ENCODE measurements at regions not wholly inside any gene's neighbourhood (a gene's known extent, or its start where the extent isn't known, plus 50 kb on each side); places are given as distances from the start of the nearest gene placed in this dataset.
"Not testable (repeated sequence)": the region's sequence is repeated elsewhere in the genome, so short reads cannot be mapped to it uniquely, and the experiment has no call there.

DNA sequence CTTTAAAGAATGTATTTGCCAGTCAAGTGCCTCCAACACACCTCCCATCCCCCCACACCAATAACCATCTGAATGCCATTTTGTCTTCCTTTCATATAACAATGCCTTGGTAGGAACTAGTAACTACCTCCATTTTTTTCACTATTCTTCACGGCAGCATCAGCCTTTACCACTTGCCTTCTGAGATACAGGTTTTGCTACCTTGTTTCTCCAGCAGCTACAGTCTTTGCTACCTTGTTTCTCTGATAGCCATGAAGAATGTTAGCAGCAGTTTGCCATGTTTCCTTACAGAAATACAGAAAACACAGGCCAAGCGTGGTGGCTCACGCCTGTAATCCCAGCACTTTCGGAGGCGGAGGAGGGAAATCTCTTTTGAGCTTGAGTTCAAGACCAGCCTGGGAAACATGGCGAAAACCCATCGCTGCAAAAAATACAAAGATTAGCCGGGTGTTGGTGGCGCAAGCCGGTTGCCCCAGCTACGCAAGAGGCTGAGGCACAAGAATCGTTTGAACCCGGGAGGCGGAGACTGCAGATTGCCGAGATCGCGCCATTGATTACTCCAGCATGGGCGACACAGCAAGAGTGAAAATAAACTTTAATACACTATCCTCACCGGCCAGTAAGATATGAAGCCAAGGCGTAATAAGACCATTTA is 100.9 kb downstream of the HFE start:
- Mint-ChIP-seq H3K27ac (ENCODE audit: unreplicated experiment) (peak overlapping the region; percentile 92), H3K4me1 (ENCODE audit: low read depth) (peaks cover 32% of the 10 kb centered on the region), H3K27me3 (ENCODE audit: low read depth) (no peaks in the 10 kb centered on the region), H3K4me3 (ENCODE audit: unreplicated experiment) (peak overlapping the region; percentile 79), H3K36me3 (ENCODE audit: low read depth) (no peaks in the 10 kb centered on the region), H3K9me3 (ENCODE audit: low read depth) (no peaks in the 10 kb centered on the region)
- DNase-seq (ENCODE audit: low spot score) = no peak
- TF ChIP-seq CTCF (IDR thresholded peaks at IDR 0.05) = no peak

DNA sequence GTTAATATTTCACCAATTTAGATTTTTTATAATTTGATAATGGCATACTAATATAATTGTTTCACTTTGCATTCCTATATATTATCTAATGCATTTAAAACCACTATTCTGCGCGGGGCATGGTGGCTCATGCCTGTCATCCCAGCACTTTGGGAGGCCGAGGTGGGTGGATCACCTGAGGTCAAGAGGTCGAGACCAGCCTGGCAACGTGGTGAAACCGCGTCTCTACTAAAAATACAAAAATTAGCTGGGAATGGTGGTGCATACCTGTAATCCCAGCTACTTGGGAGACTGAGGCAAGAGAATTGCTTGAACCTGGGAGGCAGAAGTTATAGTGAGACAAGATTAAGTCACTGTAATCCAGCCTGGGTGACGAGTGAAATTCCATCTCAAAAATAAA is 104.3 kb downstream of the HFE start:
- DNase-seq (ENCODE audit: low spot score); H3K9me3 Mint-ChIP-seq (ENCODE audit: low read depth); H3K27me3 Mint-ChIP-seq (ENCODE audit: low read depth); H3K27ac Mint-ChIP-seq (ENCODE audit: unreplicated experiment); H3K4me3 Mint-ChIP-seq (ENCODE audit: unreplicated experiment); H3K36me3 Mint-ChIP-seq (ENCODE audit: low read depth): not testable (repeated sequence)
- H3K4me1 Mint-ChIP-seq (ENCODE audit: low read depth) = peaks cover 40% of the 10 kb centered on the region

DNA sequence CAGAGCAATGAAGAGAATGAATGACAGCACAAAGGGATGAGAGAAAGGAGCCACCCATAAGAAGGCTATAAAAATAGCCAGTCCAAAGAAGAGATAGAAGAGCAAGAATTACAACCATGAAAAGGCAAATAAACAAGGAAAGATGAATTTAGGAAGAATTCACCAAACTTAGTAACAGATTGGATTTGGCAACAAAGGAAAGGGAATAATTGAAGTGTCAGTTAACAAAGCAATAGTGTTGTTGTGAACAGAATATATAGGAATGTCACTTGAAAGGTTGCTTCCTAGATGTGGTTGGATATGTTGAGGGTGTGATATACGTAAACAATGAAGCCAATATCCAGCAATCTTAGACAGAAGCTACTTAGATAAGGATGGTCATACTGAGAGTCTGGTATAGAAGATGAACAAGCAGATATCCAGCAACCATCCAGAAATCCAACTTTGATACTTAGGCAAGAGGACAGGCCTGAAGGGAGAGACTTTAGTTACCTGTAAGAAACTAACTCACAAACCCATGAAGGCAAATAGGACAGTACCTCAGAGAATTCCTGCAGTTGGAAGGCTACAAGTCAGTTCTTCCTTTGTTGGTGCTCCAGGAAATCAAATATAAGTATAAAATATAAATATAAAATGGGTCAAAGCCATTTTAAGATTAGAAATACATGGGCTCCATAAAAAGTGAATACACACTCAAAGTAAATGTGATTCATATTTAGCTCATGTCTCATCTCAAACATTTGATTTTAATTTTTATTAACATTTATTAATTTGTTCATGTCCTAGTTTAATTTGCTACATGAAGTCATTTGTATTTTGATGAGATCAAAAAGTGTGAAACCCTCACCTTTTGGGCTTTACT is 106.5 kb downstream of the HFE start:
- Mint-ChIP-seq H3K9me3 (ENCODE audit: low read depth) (no peaks in the 10 kb centered on the region), H3K36me3 (ENCODE audit: low read depth) (no peaks in the 10 kb centered on the region), H3K4me1 (ENCODE audit: low read depth) (peaks cover 44% of the 10 kb centered on the region), H3K27me3 (ENCODE audit: low read depth) (no peaks in the 10 kb centered on the region), H3K27ac (ENCODE audit: unreplicated experiment) (no peak overlapping the region), H3K4me3 (ENCODE audit: unreplicated experiment) (no peak overlapping the region)
- TF ChIP-seq CTCF (IDR thresholded peaks at IDR 0.05) = no peak
- no peak for DNase-seq (ENCODE audit: low spot score)

DNA sequence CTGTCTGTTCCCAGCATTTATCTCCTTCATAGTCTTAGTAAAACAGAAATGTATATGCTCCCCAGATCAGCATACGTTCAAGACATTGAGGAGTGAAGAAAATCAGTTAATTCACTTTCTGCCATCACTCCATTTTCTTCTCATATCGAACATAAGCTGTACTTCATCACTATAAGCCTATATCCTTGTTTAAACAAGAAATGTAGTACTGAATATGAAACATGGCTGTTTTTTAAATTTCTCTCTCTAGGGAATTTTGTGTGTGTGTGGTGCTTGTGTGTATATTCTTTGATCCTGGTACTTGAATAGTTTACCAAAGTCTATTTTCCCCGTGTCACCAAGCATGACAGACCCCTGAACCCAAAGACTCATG is 107.1 kb downstream of the HFE start:
- TF ChIP-seq CTCF (IDR thresholded peaks at IDR 0.05) = no peak
- no peaks in the 10 kb centered on the region for H3K27me3 Mint-ChIP-seq (ENCODE audit: low read depth)
- peaks cover 40% of the 10 kb centered on the region for H3K4me1 Mint-ChIP-seq (ENCODE audit: low read depth)
- H3K27ac Mint-ChIP-seq (ENCODE audit: unreplicated experiment) = peak overlapping the region; percentile 96
- H3K36me3 Mint-ChIP-seq (ENCODE audit: low read depth) = no peaks in the 10 kb centered on the region
- H3K9me3 Mint-ChIP-seq (ENCODE audit: low read depth) = no peaks in the 10 kb centered on the region
- H3K4me3 Mint-ChIP-seq (ENCODE audit: unreplicated experiment) = no peak overlapping the region
- DNase-seq (ENCODE audit: low spot score) = no peak

GRCh38 chr6:26194816-26195375 is 107.7 kb downstream of the HFE start:
- H3K9me3 Mint-ChIP-seq (ENCODE audit: low read depth) = no peaks in the 10 kb centered on the region
- DNase-seq (ENCODE audit: low spot score) = no peak
- H3K4me1 Mint-ChIP-seq (ENCODE audit: low read depth) = peaks cover 43% of the 10 kb centered on the region
- TF ChIP-seq CTCF (IDR thresholded peaks at IDR 0.05) = no peak
- peak overlapping the region; percentile 83 for H3K4me3 Mint-ChIP-seq (ENCODE audit: unreplicated experiment)
- H3K27ac Mint-ChIP-seq (ENCODE audit: unreplicated experiment) = peak overlapping the region; percentile 96
- H3K36me3 Mint-ChIP-seq (ENCODE audit: low read depth) = no peaks in the 10 kb centered on the region
- no peaks in the 10 kb centered on the region for H3K27me3 Mint-ChIP-seq (ENCODE audit: low read depth)
